ENCODE measurements at regions not wholly inside any gene's neighbourhood (a gene's known extent, or its start where the extent isn't known, plus 50 kb on each side); places are given as distances from the start of the nearest gene placed in this dataset.
A peak's percentile ranks its signal among the peaks of the same experiment; 100 is the strongest.

DNA sequence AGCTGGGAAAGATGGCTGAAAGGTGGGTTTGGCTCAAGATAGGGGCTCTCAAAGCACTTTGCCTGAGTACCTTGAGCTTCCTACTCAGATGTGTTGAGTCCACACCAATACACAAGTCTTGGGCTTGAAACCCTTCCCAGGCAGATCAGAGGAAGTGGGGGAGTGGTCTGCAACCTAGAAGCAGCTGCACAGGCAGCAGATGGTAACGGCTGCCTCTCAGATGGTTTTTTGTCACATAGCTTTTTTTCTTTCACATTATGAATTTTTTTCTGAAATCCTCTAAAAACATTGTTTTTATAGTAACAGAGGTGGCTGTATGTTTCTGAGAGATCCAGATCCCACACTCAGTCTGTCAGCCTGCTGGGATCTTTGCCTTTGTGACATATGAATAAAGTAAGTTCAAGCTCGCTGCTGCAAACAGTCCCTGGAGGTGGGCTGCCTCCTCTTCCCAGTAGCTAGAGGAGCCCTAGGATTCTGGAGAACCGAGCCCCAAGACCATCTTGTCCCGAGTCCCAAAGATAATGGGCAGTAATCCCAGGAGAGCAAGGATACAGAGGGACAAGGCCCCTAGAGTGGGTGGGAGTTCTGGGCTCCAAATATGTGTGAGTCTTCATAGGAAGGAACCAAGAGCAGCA is 97.1 kb upstream of the TOP1 start:
- DNase-seq (ENCODE audit: insufficient read length, low spot score, missing footprints): no peak
- no peaks in the 10 kb centered on the region for H3K79me2 ChIP-seq (ENCODE audit: insufficient read depth, low read length)
- H3K4me3 ChIP-seq (ENCODE audit: insufficient read depth, low read length): no peak overlapping the region
- H3K27ac ChIP-seq (ENCODE audit: low read depth, low read length): no peak overlapping the region
- no peaks in the 10 kb centered on the region for H3K4me1 ChIP-seq (ENCODE audit: insufficient read depth, low read length)
- H3K9me3 ChIP-seq (ENCODE audit: low read depth, low read length): no peaks in the 10 kb centered on the region
- TF ChIP-seq, protein P1, sequence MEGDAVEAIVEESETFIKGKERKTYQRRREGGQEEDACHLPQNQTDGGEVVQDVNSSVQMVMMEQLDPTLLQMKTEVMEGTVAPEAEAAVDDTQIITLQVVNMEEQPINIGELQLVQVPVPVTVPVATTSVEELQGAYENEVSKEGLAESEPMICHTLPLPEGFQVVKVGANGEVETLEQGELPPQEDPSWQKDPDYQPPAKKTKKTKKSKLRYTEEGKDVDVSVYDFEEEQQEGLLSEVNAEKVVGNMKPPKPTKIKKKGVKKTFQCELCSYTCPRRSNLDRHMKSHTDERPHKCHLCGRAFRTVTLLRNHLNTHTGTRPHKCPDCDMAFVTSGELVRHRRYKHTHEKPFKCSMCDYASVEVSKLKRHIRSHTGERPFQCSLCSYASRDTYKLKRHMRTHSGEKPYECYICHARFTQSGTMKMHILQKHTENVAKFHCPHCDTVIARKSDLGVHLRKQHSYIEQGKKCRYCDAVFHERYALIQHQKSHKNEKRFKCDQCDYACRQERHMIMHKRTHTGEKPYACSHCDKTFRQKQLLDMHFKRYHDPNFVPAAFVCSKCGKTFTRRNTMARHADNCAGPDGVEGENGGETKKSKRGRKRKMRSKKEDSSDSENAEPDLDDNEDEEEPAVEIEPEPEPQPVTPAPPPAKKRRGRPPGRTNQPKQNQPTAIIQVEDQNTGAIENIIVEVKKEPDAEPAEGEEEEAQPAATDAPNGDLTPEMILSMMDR (IDR thresholded peaks at IDR 0.05; ENCODE audit: extremely low read depth, low read depth, low read length): no peak
- no peaks in the 10 kb centered on the region for H3K36me3 ChIP-seq (ENCODE audit: insufficient read depth, low read length)
- H2AFZ ChIP-seq (ENCODE audit: low read length): no peak overlapping the region
- no peaks in the 10 kb centered on the region for H3K27me3 ChIP-seq (ENCODE audit: insufficient read depth, low read length)
- no peak overlapping the region for H3K4me2 ChIP-seq (ENCODE audit: insufficient read depth, low read length)
- no peaks in the 10 kb centered on the region for H4K20me1 ChIP-seq (ENCODE audit: insufficient read depth, low read length)

DNA sequence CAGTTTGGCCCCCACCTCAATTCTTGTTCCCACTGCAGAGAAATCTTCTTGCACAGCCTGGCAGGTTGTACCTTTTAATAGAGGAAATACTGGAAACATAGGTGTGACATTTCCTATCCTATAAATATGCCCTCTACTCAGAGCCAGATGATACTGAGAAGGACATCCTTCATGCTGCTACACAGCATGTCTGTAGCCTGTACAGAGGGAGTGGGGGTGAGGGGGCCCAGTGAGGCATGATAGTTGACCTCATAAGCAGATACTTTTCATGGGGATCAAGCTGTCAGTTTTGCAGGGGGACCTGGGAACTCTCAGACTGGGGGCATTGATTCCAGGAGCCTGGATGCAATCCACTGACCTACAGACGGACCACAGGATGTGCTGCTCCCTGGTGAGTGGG is 96.2 kb upstream of the TOP1 start:
- no peak for DNase-seq (ENCODE audit: insufficient read length, low spot score, missing footprints)

DNA sequence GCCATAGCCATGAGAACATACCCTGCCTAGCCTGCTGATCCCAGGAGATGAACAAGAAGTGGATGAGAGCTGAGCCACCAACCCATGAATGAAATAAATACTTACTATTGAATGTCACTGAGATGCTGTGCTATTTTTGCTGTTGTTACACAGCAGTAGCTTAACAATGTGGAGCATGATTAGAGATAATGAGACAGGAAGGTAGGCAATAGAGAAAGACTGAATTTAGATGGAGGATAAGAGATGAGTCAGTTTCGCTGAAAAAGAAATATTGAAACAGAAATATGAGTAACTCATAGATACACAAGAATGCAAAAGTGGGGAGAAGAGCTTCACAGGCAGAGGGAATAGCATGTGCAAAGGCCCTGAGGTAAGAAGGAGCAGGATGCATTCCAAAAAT is 94.9 kb upstream of the TOP1 start:
- H3K4me3 ChIP-seq (ENCODE audit: insufficient read depth, low read length): no peak overlapping the region
- H3K79me2 ChIP-seq (ENCODE audit: insufficient read depth, low read length): no peaks in the 10 kb centered on the region
- no peak overlapping the region for H3K27ac ChIP-seq (ENCODE audit: low read depth, low read length)
- H3K9me3 ChIP-seq (ENCODE audit: low read depth, low read length): no peaks in the 10 kb centered on the region
- H3K27me3 ChIP-seq (ENCODE audit: insufficient read depth, low read length): no peaks in the 10 kb centered on the region
- H3K4me1 ChIP-seq (ENCODE audit: insufficient read depth, low read length): no peaks in the 10 kb centered on the region
- TF ChIP-seq, protein P1 (IDR thresholded peaks at IDR 0.05; ENCODE audit: extremely low read depth, low read depth, low read length): no peak
- no peaks in the 10 kb centered on the region for H3K36me3 ChIP-seq (ENCODE audit: insufficient read depth, low read length)
- DNase-seq (ENCODE audit: insufficient read length, low spot score, missing footprints): no peak
- H3K4me2 ChIP-seq (ENCODE audit: insufficient read depth, low read length): no peak overlapping the region
- H2AFZ ChIP-seq (ENCODE audit: low read length): no peak overlapping the region
- H4K20me1 ChIP-seq (ENCODE audit: insufficient read depth, low read length): no peaks in the 10 kb centered on the region

More for the DNA sequence above, 96.2 kb upstream of the TOP1 start:
- Histone ChIP-seq H3K27ac (ENCODE audit: low read depth, low read length) (no peak overlapping the region), H3K4me2 (ENCODE audit: insufficient read depth, low read length) (no peak overlapping the region), H2AFZ (ENCODE audit: low read length) (no peak overlapping the region), H3K4me1 (ENCODE audit: insufficient read depth, low read length) (no peaks in the 10 kb centered on the region), H3K9me3 (ENCODE audit: low read depth, low read length) (no peaks in the 10 kb centered on the region), H4K20me1 (ENCODE audit: insufficient read depth, low read length) (no peaks in the 10 kb centered on the region), H3K79me2 (ENCODE audit: insufficient read depth, low read length) (no peaks in the 10 kb centered on the region), H3K4me3 (ENCODE audit: insufficient read depth, low read length) (no peak overlapping the region), H3K36me3 (ENCODE audit: insufficient read depth, low read length) (no peaks in the 10 kb centered on the region), H3K27me3 (ENCODE audit: insufficient read depth, low read length) (no peaks in the 10 kb centered on the region)
- TF ChIP-seq, protein P1 (IDR thresholded peaks at IDR 0.05; ENCODE audit: extremely low read depth, low read depth, low read length): no peak

DNA sequence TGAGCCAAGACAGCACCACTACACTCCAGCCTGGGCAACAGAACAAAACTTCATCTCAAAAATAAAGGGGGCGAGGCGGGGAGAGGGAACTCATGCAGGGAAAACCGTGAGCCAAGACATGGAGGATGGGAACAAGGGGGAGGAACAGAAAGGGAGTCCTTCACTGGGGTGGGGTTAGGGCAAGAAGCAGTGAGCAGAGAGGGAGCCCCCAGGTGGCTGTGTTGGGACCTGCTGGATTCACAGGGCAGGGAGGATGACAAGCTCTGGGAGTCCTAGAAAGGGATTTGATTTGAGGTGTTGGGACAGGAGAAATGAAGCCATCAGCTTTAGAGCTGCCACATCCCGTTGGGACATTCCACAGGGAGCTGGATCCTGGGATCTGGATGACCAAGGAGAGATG is 90.6 kb upstream of the TOP1 start:
- no peaks in the 10 kb centered on the region for H3K36me3 ChIP-seq (ENCODE audit: insufficient read depth, low read length)
- no peaks in the 10 kb centered on the region for H3K79me2 ChIP-seq (ENCODE audit: insufficient read depth, low read length)
- no peak overlapping the region for H3K27ac ChIP-seq (ENCODE audit: low read depth, low read length)
- TF ChIP-seq, protein P1 (IDR thresholded peaks at IDR 0.05; ENCODE audit: extremely low read depth, low read depth, low read length): peak; percentile 14
- no peaks in the 10 kb centered on the region for H3K4me1 ChIP-seq (ENCODE audit: insufficient read depth, low read length)
- DNase-seq (ENCODE audit: insufficient read length, low spot score, missing footprints): no peak
- no peak overlapping the region for H3K4me2 ChIP-seq (ENCODE audit: insufficient read depth, low read length)
- no peaks in the 10 kb centered on the region for H3K9me3 ChIP-seq (ENCODE audit: low read depth, low read length)
- no peak overlapping the region for H3K4me3 ChIP-seq (ENCODE audit: insufficient read depth, low read length)
- no peak overlapping the region for H2AFZ ChIP-seq (ENCODE audit: low read length)
- H4K20me1 ChIP-seq (ENCODE audit: insufficient read depth, low read length): no peaks in the 10 kb centered on the region
- no peaks in the 10 kb centered on the region for H3K27me3 ChIP-seq (ENCODE audit: insufficient read depth, low read length)

All from osteoblast (primary cell).